Endothelial cell of umbilical vein (primary cell): ENCODE measurements at regions not wholly inside any gene's neighbourhood (a gene's known extent, or its start where the extent isn't known, plus 50 kb on each side); places are given as distances from the start of the nearest gene placed in this dataset.

Experiments used
- BruUV-seq: library from RNA; stranded (reverse); fragments of 400-500 nt; replicated peaks from 2 replicates; lab custom pipeline; 2021; lab: Mats Ljungman, UMichigan
- CTCF ChIA-PET: fragments of 300-600, 350-600 bp; sonication (Branson Sonifier 250); formaldehyde crosslinking; loops from one replicate; lab custom pipeline; 2021; ENCODE audit warnings: antibody characterized with exemption, inconsistent platforms; lab: Charles Lee
- POLR2A ChIA-PET: fragments of 300-600, 350-600 bp; sonication (Branson Sonifier 250); formaldehyde crosslinking; loops from one replicate; lab custom pipeline; 2021; ENCODE audit warnings: antibody characterized with exemption, inconsistent platforms; lab: Charles Lee
- DNase-seq: peaks from one replicate; pipeline ENCODE4 v3.0.0-alpha.2; 2011; ENCODE audit warnings: low read depth, low spot score
- FAIRE-seq: peaks from 2 replicates; lab custom pipeline; 2011; peaks lifted over from hg19 to GRCh38; lab: Jason Lieb, UNC
- H2AFZ ChIP-seq: 2 replicates; pipeline ENCODE4 v1.6.0; 2012; ENCODE audit warnings: low read depth, low read length, control low read depth, inconsistent platforms
- H3K27ac ChIP-seq: 2 replicates; pipeline ENCODE4 v1.5.1; 2011; ENCODE audit warnings: low read depth, mild to moderate bottlenecking, control low read depth, low read length, moderate library complexity; ENCODE audit not compliant: insufficient read depth
- H3K27me3 ChIP-seq, 2 experiments: 2 replicates each; pipeline versions ENCODE4 v1.6.0 to v1.6.1; 2011; ENCODE audit warnings: low read length in 2 of 2, mixed read lengths in 1 of 2; ENCODE audit not compliant: control insufficient read depth in 2 of 2, insufficient read depth in 2 of 2
- H3K36me3 ChIP-seq, 2 experiments: 2 replicates in 1 of 2; 3 replicates in 1 of 2; pipeline ENCODE4 v1.5.1; 2011; ENCODE audit warnings: low read length in 2 of 2, mild to moderate bottlenecking in 1 of 2, moderate library complexity in 1 of 2; ENCODE audit not compliant: control insufficient read depth in 2 of 2, insufficient read depth in 2 of 2; ENCODE audit errors: extremely low read depth in 1 of 2
- H3K4me1 ChIP-seq: 3 replicates; pipeline ENCODE4 v1.5.1; 2011; ENCODE audit warnings: mild to moderate bottlenecking, low read length; ENCODE audit not compliant: control insufficient read depth, insufficient read depth; ENCODE audit errors: extremely low read depth
- H3K4me2 ChIP-seq: 2 replicates; pipeline ENCODE4 v1.6.1; 2011; ENCODE audit warnings: low read length, control low read depth, mixed read lengths; ENCODE audit not compliant: insufficient read depth
- H3K4me3 ChIP-seq, 3 experiments: fragments of 200-600 bp in 1 of 3; sonication (generic), shearing (Covaris generic) in 1 of 3; replicated peaks in 1 of 3; 2 replicates each; pipeline ENCODE4 v1.5.1; 2011 to 2016; ENCODE audit warnings: control low read depth in 3 of 3, low read length in 3 of 3, mild to moderate bottlenecking in 2 of 3, inconsistent platforms in 1 of 3, low read depth in 1 of 3, moderate library complexity in 1 of 3; ENCODE audit not compliant: insufficient read depth in 1 of 3
- H3K79me2 ChIP-seq: 2 replicates; pipeline ENCODE4 v1.6.0; 2012; ENCODE audit warnings: low read length, inconsistent platforms; ENCODE audit not compliant: control insufficient read depth, insufficient read depth
- H3K9ac ChIP-seq: replicated peaks from 2 replicates; pipeline ENCODE3; 2011; ENCODE audit warnings: low read length, control low read depth; ENCODE audit not compliant: insufficient read depth; ENCODE audit errors: extremely low read depth
- H3K9me1 ChIP-seq: replicated peaks from 3 replicates; pipeline ENCODE4 v1.6.0; 2011; ENCODE audit warnings: mild to moderate bottlenecking, low read length; ENCODE audit not compliant: control insufficient read depth, insufficient read depth; ENCODE audit errors: extremely low read depth
- H3K9me3 ChIP-seq: replicated peaks from 2 replicates; pipeline ENCODE4 v1.5.1; 2012; ENCODE audit warnings: low read length, inconsistent platforms; ENCODE audit not compliant: control insufficient read depth, insufficient read depth
- H4K20me1 ChIP-seq: replicated peaks from 2 replicates; pipeline ENCODE3; 2011; ENCODE audit warnings: mild to moderate bottlenecking, low read length; ENCODE audit not compliant: control insufficient read depth, insufficient read depth; ENCODE audit errors: extremely low read depth
- CTCF ChIP-seq, 2 donors: IDR thresholded peaks; 1 replicate in 1 of 2; 2 replicates in 1 of 2; pipeline ENCODE4 v1.5.1; 2011; ENCODE audit warnings: low read length in 2 of 2, mild to moderate bottlenecking in 2 of 2, moderate library complexity in 2 of 2, control low read depth in 1 of 2, inconsistent platforms in 1 of 2, low read depth in 1 of 2; ENCODE audit not compliant: insufficient read depth in 1 of 2; ENCODE audit errors: extremely low read depth in 1 of 2
- EZH2 ChIP-seq: IDR thresholded peaks from 2 replicates; pipeline ENCODE4 v1.6.1; 2012; ENCODE audit warnings: borderline replicate concordance, low read depth, mild to moderate bottlenecking, moderate library complexity, low read length, inconsistent platforms; ENCODE audit not compliant: severe bottlenecking
- FOS ChIP-seq: IDR thresholded peaks from 2 replicates; pipeline ENCODE4 v1.6.1; 2011; ENCODE audit warnings: mild to moderate bottlenecking, low read length, moderate library complexity, borderline replicate concordance; ENCODE audit not compliant: insufficient read depth
- GATA2 ChIP-seq: IDR thresholded peaks from 2 replicates; pipeline ENCODE4 v1.7.0; 2011; ENCODE audit warnings: low read depth, mild to moderate bottlenecking, moderate library complexity, mixed read lengths, low read length; ENCODE audit not compliant: insufficient read length, insufficient read depth
- JUN ChIP-seq: IDR thresholded peaks from 2 replicates; pipeline ENCODE4 v1.6.1; 2011; ENCODE audit warnings: borderline replicate concordance, low read depth; ENCODE audit not compliant: insufficient read length, insufficient read depth
- MAX ChIP-seq: IDR thresholded peaks from 2 replicates; pipeline ENCODE4 v1.6.1; 2011; ENCODE audit not compliant: insufficient read depth, insufficient read length
- MYC ChIP-seq: IDR thresholded peaks from one replicate; pipeline ENCODE4 v1.6.1; 2011; ENCODE audit warnings: mild to moderate bottlenecking, low read depth, low read length
- POLR2A ChIP-seq: IDR thresholded peaks from 2 replicates; pipeline ENCODE4 v1.6.1; 2012; ENCODE audit warnings: low read depth, mild to moderate bottlenecking, control low read depth, low read length
- POLR2AphosphoS5 ChIP-seq: IDR thresholded peaks from 2 replicates; pipeline ENCODE4 v1.6.1; 2012; ENCODE audit warnings: low read depth, mild to moderate bottlenecking, control low read depth, low read length, moderate library complexity; ENCODE audit not compliant: insufficient read depth
- dilution Hi-C: fragments of 300-500 bp; cut with MboI; formaldehyde crosslinking; loops from one replicate; pipeline ENCODE4 v1.15.0; 2019; ENCODE audit warnings: low sequenced_read_pairs; ENCODE audit not compliant: extremely low pct_ligation_motif_present
- intact Hi-C: fragments of 100-400 bp; cut with micrococcal nuclease; formaldehyde crosslinking; loops from one replicate; pipeline ENCODE4 v1.10.0; 2022

- Histone ChIP-seq H3K79me2 (no peaks in the 10 kb centered on the region), H3K9me3 (no peaks in the 10 kb centered on the region), H4K20me1 (no peaks in the 10 kb centered on the region), H2AFZ (no peak overlapping the region), H3K4me2 (no peak overlapping the region), H3K27me3 (no peaks in the 10 kb centered on the region), H3K4me1 (no peaks in the 10 kb centered on the region), H3K4me3 (no peak overlapping the region), H3K36me3 (no peaks in the 10 kb centered on the region), H3K9me1 (no peaks in the 10 kb centered on the region), H3K27ac (no peak overlapping the region), H3K9ac (no peak overlapping the region)
- TF ChIP-seq POLR2AphosphoS5 = no peak
- no peak for TF ChIP-seq MAX
- TF ChIP-seq GATA2 = no peak
- no peak for TF ChIP-seq POLR2A
- no peak for TF ChIP-seq CTCF (IDR thresholded peaks at IDR 0.05; ENCODE audit: extremely low read depth in 1 of 2, insufficient read depth in 1 of 2, low read depth in 1 of 2, low read length in 2 of 2)
- no peak for TF ChIP-seq FOS
- no peak for TF ChIP-seq EZH2
- no peak for TF ChIP-seq MYC
- TF ChIP-seq JUN = no peak
- intact Hi-C loops (no loop called here), dilution Hi-C loops (no loop called here)
- POLR2A ChIA-PET = no interaction called here
- CTCF ChIA-PET = interaction anchor here (1.6 kb wide), 1 partner anchor 27 kb away, joined by 3 read pairs; no protein-coding TSS in a partner anchor
- no peak for DNase-seq
- no peak for FAIRE-seq
- no TSS peak for BruUV-seq
These were observed 523.8 kb upstream of the SETBP1 start for GRCh38 chr18:44156776-44157335.
